Caco-2 (cell line): ENCODE measurements at regions not wholly inside any gene's neighbourhood (a gene's known extent, or its start where the extent isn't known, plus 50 kb on each side); places are given as distances from the start of the nearest gene placed in this dataset.

Experiments used
- BruUV-seq: library from RNA; stranded (reverse); fragments of 400-500 nt; replicated peaks from 2 replicates; lab custom pipeline; 2021; lab: Mats Ljungman, UMichigan
- CTCF ChIA-PET: fragments of 300-600 bp; sonication (Branson Sonifier 250); formaldehyde crosslinking; loops from one replicate; lab custom pipeline; 2022; ENCODE audit warnings: antibody characterized with exemption; lab: Charles Lee
- POLR2A ChIA-PET: fragments of 300-600 bp; sonication (Branson Sonifier 250); formaldehyde crosslinking; loops from one replicate; lab custom pipeline; 2022; ENCODE audit warnings: antibody characterized with exemption; lab: Charles Lee
- DNase-seq, 2 experiments: peaks; one replicate each; pipeline versions ENCODE4 v3.0.0 to v3.0.0-alpha.2; 2020 to 2022
- H3K27me3 ChIP-seq: replicated peaks from 2 replicates; pipeline ENCODE4 v1.6.0; 2011; ENCODE audit warnings: low read length; ENCODE audit not compliant: control insufficient read depth, insufficient read depth
- H3K36me3 ChIP-seq: 2 replicates; pipeline ENCODE4 v1.5.1; 2011; ENCODE audit warnings: low read length; ENCODE audit not compliant: control insufficient read depth, insufficient read depth
- H3K4me1 ChIP-seq: fragments of 250-450 bp; sonication (Bioruptor Pico); 2 replicates; pipeline ENCODE4 v1.5.1; 2020; ENCODE audit warnings: mild to moderate bottlenecking
- H3K4me3 ChIP-seq: 2 replicates; pipeline ENCODE4 v1.5.1; 2011; ENCODE audit warnings: low read depth, mild to moderate bottlenecking, control low read depth, low read length
- H3K9me3 ChIP-seq: fragments of 250-450 bp; sonication (Bioruptor Pico); 2 replicates; pipeline ENCODE4 v1.5.1; 2020; ENCODE audit warnings: mild to moderate bottlenecking, moderate library complexity
- H3K27ac Mint-ChIP-seq: one replicate; pipeline ENCODE4 v1.8.0; 2022; ENCODE audit warnings: mixed read lengths; ENCODE audit not compliant: unreplicated experiment
- H3K27me3 Mint-ChIP-seq: one replicate; pipeline ENCODE4 v1.8.0; 2022; ENCODE audit warnings: mixed read lengths; ENCODE audit not compliant: insufficient read depth, unreplicated experiment
- H3K36me3 Mint-ChIP-seq: one replicate; pipeline ENCODE4 v1.8.0; 2022; ENCODE audit warnings: mild to moderate bottlenecking, mixed read lengths; ENCODE audit not compliant: insufficient read depth, unreplicated experiment
- H3K4me1 Mint-ChIP-seq: one replicate; pipeline ENCODE4 v1.8.0; 2022; ENCODE audit warnings: low read depth, mixed read lengths; ENCODE audit not compliant: unreplicated experiment
- H3K4me3 Mint-ChIP-seq: one replicate; pipeline ENCODE4 v1.8.0; 2022; ENCODE audit warnings: mild to moderate bottlenecking, moderate library complexity, mixed read lengths; ENCODE audit not compliant: unreplicated experiment
- H3K9me3 Mint-ChIP-seq: one replicate; pipeline ENCODE4 v1.8.0; 2022; ENCODE audit warnings: mixed read lengths; ENCODE audit not compliant: unreplicated experiment
- CTCF ChIP-seq, 2 experiments: fragments of 200-600 bp in 1 of 2; IDR thresholded peaks; 1 replicate in 1 of 2; 2 replicates in 1 of 2; pipeline versions ENCODE4 v1.5.1 to v1.8.0; 2011 to 2022; ENCODE audit warnings: antibody characterized with exemption in 1 of 2, control low read depth in 1 of 2, inconsistent platforms in 1 of 2, low read depth in 1 of 2, low read length in 1 of 2, mild to moderate bottlenecking in 1 of 2, moderate library complexity in 1 of 2; ENCODE audit not compliant: insufficient read depth in 1 of 2, severe bottlenecking in 1 of 2, unreplicated experiment in 1 of 2
- intact Hi-C: fragments of 100-400 bp; cut with micrococcal nuclease; formaldehyde crosslinking; loops from one replicate; pipeline ENCODE4 v1.10.0; 2022; ENCODE audit not compliant: unreplicated experiment

DNA sequence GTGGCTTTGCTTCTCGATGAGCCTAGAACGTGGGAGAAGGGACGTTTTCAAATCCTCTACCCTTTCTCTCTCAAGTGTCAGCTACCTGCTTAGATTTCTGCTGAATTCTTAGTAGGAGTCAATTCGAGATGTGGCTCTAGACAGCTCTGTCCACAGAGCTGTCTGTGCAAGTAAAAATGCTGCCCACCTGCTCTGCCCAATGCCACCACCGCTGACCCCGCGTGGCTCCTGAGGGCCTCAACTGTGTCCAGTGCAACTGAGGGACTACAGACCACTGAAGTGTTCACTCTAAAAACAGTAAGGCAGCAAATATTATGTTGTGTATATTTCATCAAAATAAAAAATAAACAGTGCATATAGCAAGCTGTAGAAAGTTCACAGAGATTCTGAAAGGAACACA lies 266.3 kb downstream of the ZNF516 start:
- no peaks in the 10 kb centered on the region for H3K36me3 ChIP-seq
- H3K4me1 Mint-ChIP-seq: no peaks in the 10 kb centered on the region
- H3K27ac Mint-ChIP-seq: no peak overlapping the region
- no peaks in the 10 kb centered on the region for H3K9me3 ChIP-seq
- TF ChIP-seq CTCF (IDR thresholded peaks at IDR 0.05; ENCODE audit: insufficient read depth in 1 of 2, low read depth in 1 of 2, low read length in 1 of 2, severe bottlenecking in 1 of 2, unreplicated experiment in 1 of 2): no peak
- no peak overlapping the region for H3K4me3 ChIP-seq
- H3K4me3 Mint-ChIP-seq: no peak overlapping the region
- H3K4me1 ChIP-seq: no peaks in the 10 kb centered on the region
- H3K27me3 ChIP-seq: no peaks in the 10 kb centered on the region
- intact Hi-C loops: no loop called here
- no peaks in the 10 kb centered on the region for H3K9me3 Mint-ChIP-seq
- CTCF ChIA-PET: no interaction called here
- no peaks in the 10 kb centered on the region for H3K36me3 Mint-ChIP-seq
- DNase-seq: no peak
- POLR2A ChIA-PET: no interaction called here
- BruUV-seq: no TSS peak
- peaks cover 7% of the 10 kb centered on the region for H3K27me3 Mint-ChIP-seq

DNA sequence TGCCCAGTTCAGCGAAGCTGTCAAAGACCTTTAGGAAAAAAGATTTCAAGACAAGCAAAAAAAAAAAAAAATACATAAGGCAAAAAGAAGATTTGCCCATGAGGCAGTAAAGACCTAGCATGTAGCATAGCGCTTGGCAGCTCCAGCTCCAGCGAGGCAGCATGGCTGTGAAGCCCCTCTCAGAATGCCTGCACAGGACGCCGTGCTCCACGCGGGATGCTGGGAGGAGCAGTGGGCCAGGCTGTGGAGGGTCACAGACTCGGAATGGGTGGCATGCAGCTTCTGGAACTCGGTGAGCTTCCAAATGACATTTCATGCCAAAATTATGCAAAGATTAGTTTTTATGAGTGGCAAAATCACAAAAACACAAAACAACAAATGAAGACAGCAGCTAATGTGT lies 267.3 kb downstream of the ZNF516 start:
- intact Hi-C loops: no loop called here
- TF ChIP-seq CTCF (IDR thresholded peaks at IDR 0.05; ENCODE audit: insufficient read depth in 1 of 2, low read depth in 1 of 2, low read length in 1 of 2, severe bottlenecking in 1 of 2, unreplicated experiment in 1 of 2): no peak
- POLR2A ChIA-PET: no interaction called here
- peaks cover 7% of the 10 kb centered on the region for H3K27me3 Mint-ChIP-seq
- CTCF ChIA-PET: no interaction called here
- Histone ChIP-seq H3K36me3 (no peaks in the 10 kb centered on the region), H3K4me1 (no peaks in the 10 kb centered on the region), H3K9me3 (no peaks in the 10 kb centered on the region), H3K4me3 (no peak overlapping the region), H3K27me3 (no peaks in the 10 kb centered on the region)
- no peak overlapping the region for H3K4me3 Mint-ChIP-seq
- no peaks in the 10 kb centered on the region for H3K4me1 Mint-ChIP-seq
- BruUV-seq: no TSS peak
- no peaks in the 10 kb centered on the region for H3K9me3 Mint-ChIP-seq
- no peak for DNase-seq
- H3K36me3 Mint-ChIP-seq: no peaks in the 10 kb centered on the region
- H3K27ac Mint-ChIP-seq: no peak overlapping the region

DNA sequence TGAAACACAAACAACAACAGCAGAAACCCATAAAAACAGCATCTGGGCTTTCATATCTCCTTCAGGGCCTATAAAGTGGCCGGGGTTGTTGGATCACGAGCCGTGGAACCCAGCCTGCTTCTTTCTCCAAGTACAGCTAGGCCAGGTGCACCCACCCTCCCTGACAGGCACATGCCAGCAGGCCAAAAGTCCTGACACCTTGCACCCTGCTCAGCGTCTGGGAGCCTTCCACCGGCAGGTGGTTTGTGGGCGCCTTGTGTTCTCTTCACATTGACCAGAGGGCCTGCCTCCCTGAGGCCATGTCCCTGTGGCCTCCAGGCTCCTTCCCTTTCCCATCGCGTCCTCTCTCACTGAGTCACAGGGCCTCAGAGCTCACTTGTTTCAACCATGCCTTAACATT lies 271.6 kb downstream of the ZNF516 start:
- Histone ChIP-seq H3K27me3 (no peaks in the 10 kb centered on the region), H3K9me3 (no peaks in the 10 kb centered on the region), H3K36me3 (no peaks in the 10 kb centered on the region), H3K4me3 (no peak overlapping the region), H3K4me1 (no peaks in the 10 kb centered on the region)
- POLR2A ChIA-PET: no interaction called here
- DNase-seq: no peak
- intact Hi-C loops: no loop called here
- Mint-ChIP-seq H3K27me3 (no peaks in the 10 kb centered on the region), H3K36me3 (no peaks in the 10 kb centered on the region), H3K27ac (no peak overlapping the region), H3K4me1 (no peaks in the 10 kb centered on the region), H3K4me3 (no peak overlapping the region), H3K9me3 (no peaks in the 10 kb centered on the region)
- no peak for TF ChIP-seq CTCF (IDR thresholded peaks at IDR 0.05; ENCODE audit: insufficient read depth in 1 of 2, low read depth in 1 of 2, low read length in 1 of 2, severe bottlenecking in 1 of 2, unreplicated experiment in 1 of 2)
- no TSS peak for BruUV-seq
- CTCF ChIA-PET: no interaction called here
